SK-N-SH (cell line): ENCODE measurements at regions not wholly inside any gene's neighbourhood (a gene's known extent, or its start where the extent isn't known, plus 50 kb on each side); places are given as distances from the start of the nearest gene placed in this dataset.
"Not testable (repeated sequence)": the region's sequence is repeated elsewhere in the genome, so short reads cannot be mapped to it uniquely, and the experiment has no call there.

Source experiments
- CTCF ChIA-PET: fragments of 300-600, 350-600 bp; formaldehyde crosslinking; extraction: SDS; loops from one replicate; lab custom pipeline; 2021; lab: Yijun Ruan, JAX
- POLR2A ChIA-PET: fragments of 350-600 bp; sonication (Branson Sonifier 250); formaldehyde crosslinking; extraction: SDS; loops from one replicate; lab custom pipeline; 2020; ENCODE audit warnings: antibody characterized with exemption, inconsistent platforms; lab: Yijun Ruan, JAX
- DNase-seq: peaks from one replicate; pipeline ENCODE4 v3.0.0; 2012
- H2AFZ ChIP-seq: fragments of 200-600 bp; sonication (generic); 2 replicates; pipeline ENCODE4 v1.8.1; 2016; ENCODE audit warnings: antibody characterized with exemption, mild to moderate bottlenecking, low read depth
- H3F3A ChIP-seq: fragments of 200-600 bp; sonication (generic); replicated peaks from 2 replicates; pipeline ENCODE3; 2016; ENCODE audit warnings: antibody characterized with exemption, mild to moderate bottlenecking; ENCODE audit not compliant: insufficient read depth
- H3K27ac ChIP-seq, 2 experiments: fragments of 200-500 bp in 1 of 2; fragments of 200-600 bp in 1 of 2; sonication (Bioruptor generic) in 1 of 2; sonication (generic), shearing (Covaris generic) in 1 of 2; 2 replicates each; pipeline versions ENCODE4 v1.5.1 to v1.6.1; 2014 to 2016; ENCODE audit warnings: low read depth in 2 of 2, inconsistent platforms in 1 of 2, low read length in 1 of 2, mild to moderate bottlenecking in 1 of 2, mixed read lengths in 1 of 2
- H3K27me3 ChIP-seq: fragments of 200-600 bp; sonication (generic), shearing (Covaris generic); 2 replicates; pipeline ENCODE4 v1.6.1; 2016; ENCODE audit warnings: mixed run types; ENCODE audit not compliant: insufficient read depth
- H3K36me3 ChIP-seq, 2 experiments: fragments of 200-500 bp in 1 of 2; fragments of 200-600 bp in 1 of 2; sonication (Bioruptor generic) in 1 of 2; sonication (generic) in 1 of 2; replicated peaks in 1 of 2; 2 replicates each; pipeline versions ENCODE3 to v1.5.1; 2014 to 2016; ENCODE audit warnings: low read length in 1 of 2, mild to moderate bottlenecking in 1 of 2; ENCODE audit not compliant: insufficient read depth in 2 of 2, control insufficient read depth in 1 of 2
- H3K4me1 ChIP-seq, 2 experiments: fragments of 200-500 bp in 1 of 2; fragments of 200-600 bp in 1 of 2; sonication (Bioruptor generic) in 1 of 2; sonication (generic), shearing (Covaris generic) in 1 of 2; 2 replicates each; pipeline versions ENCODE4 v1.5.1 to v1.6.1; 2014 to 2016; ENCODE audit warnings: low read depth in 1 of 2, low read length in 1 of 2, mixed run types in 1 of 2; ENCODE audit not compliant: insufficient read depth in 2 of 2, control insufficient read depth in 1 of 2
- H3K4me2 ChIP-seq: fragments of 200-600 bp; sonication (generic), shearing (Covaris generic); 2 replicates; pipeline ENCODE4 v1.6.1; 2017; ENCODE audit warnings: mixed run types
- H3K4me3 ChIP-seq, 2 experiments: fragments of 200-500 bp in 1 of 2; fragments of 200-600 bp in 1 of 2; sonication (Bioruptor generic) in 1 of 2; sonication (generic), shearing (Covaris generic) in 1 of 2; 2 replicates each; pipeline versions ENCODE4 v1.5.1 to v1.8.1; 2014 to 2016; ENCODE audit warnings: low read depth in 2 of 2, inconsistent platforms in 1 of 2, low read length in 1 of 2, mild to moderate bottlenecking in 1 of 2, mixed read lengths in 1 of 2, moderate library complexity in 1 of 2
- H3K79me2 ChIP-seq: fragments of 200-600 bp; sonication (generic); 2 replicates; pipeline ENCODE4 v1.8.1; 2017; ENCODE audit warnings: mild to moderate bottlenecking; ENCODE audit not compliant: insufficient read depth
- H3K9ac ChIP-seq: fragments of 200-600 bp; sonication (generic); 2 replicates; pipeline ENCODE4 v1.6.1; 2017; ENCODE audit warnings: mixed run types
- H3K9me2 ChIP-seq: fragments of 200-600 bp; sonication (generic); 2 replicates; pipeline ENCODE4 v1.6.1; 2017; ENCODE audit warnings: mixed run types
- H3K9me3 ChIP-seq: fragments of 200-600 bp; sonication (generic); 2 replicates; pipeline ENCODE4 v1.6.1; 2017; ENCODE audit warnings: mixed run types, mild to moderate bottlenecking, moderate library complexity
- H4K20me1 ChIP-seq: fragments of 200-600 bp; sonication (generic); 2 replicates; pipeline ENCODE4 v1.6.1; 2017; ENCODE audit warnings: mild to moderate bottlenecking, mixed run types; ENCODE audit not compliant: insufficient read depth
- CTCF ChIP-seq: fragments of 200-600 bp; sonication (generic); IDR thresholded peaks from 2 replicates; pipeline ENCODE4 v1.6.1; 2017; ENCODE audit warnings: antibody characterized with exemption, mild to moderate bottlenecking, moderate library complexity
- EP300 ChIP-seq, 2 experiments: IDR thresholded peaks; 2 replicates each; pipeline versions ENCODE4 v1.4.0 to v1.6.1; 2012; ENCODE audit warnings: borderline replicate concordance in 1 of 2, low read depth in 1 of 2, low read length in 1 of 2
- EZH2phosphoT487 ChIP-seq: fragments of 200-600 bp; sonication (generic); IDR thresholded peaks from 2 replicates; pipeline ENCODE4 v1.6.1; 2017; ENCODE audit warnings: low read depth, mixed run types, mild to moderate bottlenecking, antibody characterized with exemption, moderate library complexity, borderline replicate concordance
- FOXJ3 ChIP-seq: sonication (generic); formaldehyde crosslinking; IDR thresholded peaks from 2 replicates; pipeline ENCODE4 v1.5.1; 2020; ENCODE audit warnings: mild to moderate bottlenecking, missing genetic modification reagents
- FOXM1 ChIP-seq: IDR thresholded peaks from 2 replicates; pipeline ENCODE4 v1.4.0; 2012; ENCODE audit warnings: low read depth, mild to moderate bottlenecking
- IRF3 ChIP-seq: fragments of 150-350 bp; IDR thresholded peaks from 2 replicates; pipeline ENCODE4 v1.6.1; 2016; ENCODE audit warnings: mild to moderate bottlenecking, low read depth, low read length
- JUND ChIP-seq: IDR thresholded peaks from 2 replicates; pipeline ENCODE4 v1.4.0; 2012
- MXI1 ChIP-seq: IDR thresholded peaks from 2 replicates; pipeline ENCODE4 v1.6.1; 2012; ENCODE audit warnings: mild to moderate bottlenecking, low read depth, low read length, improper control_type of control experiment
- NFIC ChIP-seq: IDR thresholded peaks from 2 replicates; pipeline ENCODE4 v1.4.0; 2012; ENCODE audit warnings: borderline replicate concordance
- RAD21 ChIP-seq: IDR thresholded peaks from 2 replicates; pipeline ENCODE4 v1.6.1; 2012; ENCODE audit warnings: mild to moderate bottlenecking, low read length
- RFX5 ChIP-seq: IDR thresholded peaks from 2 replicates; pipeline ENCODE4 v1.6.1; 2012; ENCODE audit warnings: mild to moderate bottlenecking, improper control_type of control experiment, low read length
- RXRA ChIP-seq: IDR thresholded peaks from 2 replicates; pipeline ENCODE4 v1.4.0; 2012; ENCODE audit warnings: low read depth, mild to moderate bottlenecking, borderline replicate concordance
- SIN3A ChIP-seq: IDR thresholded peaks from 2 replicates; pipeline ENCODE4 v1.6.1; 2012; ENCODE audit warnings: low read depth, mild to moderate bottlenecking, low read length, moderate library complexity, borderline replicate concordance
- SMC3 ChIP-seq: IDR thresholded peaks from 2 replicates; pipeline ENCODE4 v1.6.1; 2012; ENCODE audit warnings: low read depth, low read length, improper control_type of control experiment
- TAF1 ChIP-seq: IDR thresholded peaks from 2 replicates; pipeline ENCODE4 v1.6.1; 2012; ENCODE audit warnings: low read depth, mild to moderate bottlenecking, low read length, moderate library complexity, borderline replicate concordance
- USF1 ChIP-seq: IDR thresholded peaks from 2 replicates; pipeline ENCODE4 v1.4.0; 2012; ENCODE audit warnings: low read depth, borderline replicate concordance
- WGBS: methylation state at CpG from one replicate; pipeline ENCODE4 v1.1.6; 2017; ENCODE audit warnings: low lambda C conversion rate; 5-methylcytosine and 5-hydroxymethylcytosine counted together
- TF ChIP-seq, protein P1 (sequence below): fragments of 150-350 bp; IDR thresholded peaks from 2 replicates; pipeline ENCODE4 v1.6.1; 2017; ENCODE audit warnings: antibody characterized with exemption, low read length, low read depth, borderline replicate concordance

DNA sequence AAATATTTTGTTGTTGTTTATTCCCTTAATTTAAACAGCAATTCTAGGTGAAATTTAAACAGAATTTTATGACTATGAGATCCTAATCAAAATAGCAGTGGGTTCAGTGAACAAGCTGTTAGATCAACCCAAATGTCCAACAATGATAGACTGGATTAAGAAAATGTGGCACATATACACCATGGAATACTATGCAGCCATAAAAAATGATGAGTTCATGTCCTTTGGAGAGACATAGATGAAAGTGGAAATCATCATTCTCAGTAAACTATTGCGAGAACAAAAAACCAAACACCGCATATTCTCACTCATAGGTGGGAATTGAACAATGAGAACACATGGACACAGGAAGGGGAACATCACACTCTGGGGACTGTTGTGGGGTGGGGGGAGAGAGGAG is 407.3 kb upstream of the ADAMTSL1 start:
- POLR2A ChIA-PET, H3K27me3 ChIP-seq, H3K9ac ChIP-seq, H3K4me2 ChIP-seq, H3K4me3 ChIP-seq, H3K4me1 ChIP-seq, H3K9me3 ChIP-seq, H3K9me2 ChIP-seq, DNase-seq, H3K36me3 ChIP-seq, H4K20me1 ChIP-seq, H3F3A ChIP-seq, H2AFZ ChIP-seq, H3K79me2 ChIP-seq, H3K27ac ChIP-seq: not testable (repeated sequence)
- 6% methylated on average over 2 of the region's 2 CpGs for WGBS
- CTCF ChIA-PET: interaction anchor here (1.7 kb wide), 1 partner anchor 32 kb away, joined by 3 read pairs; no protein-coding TSS in a partner anchor

DNA sequence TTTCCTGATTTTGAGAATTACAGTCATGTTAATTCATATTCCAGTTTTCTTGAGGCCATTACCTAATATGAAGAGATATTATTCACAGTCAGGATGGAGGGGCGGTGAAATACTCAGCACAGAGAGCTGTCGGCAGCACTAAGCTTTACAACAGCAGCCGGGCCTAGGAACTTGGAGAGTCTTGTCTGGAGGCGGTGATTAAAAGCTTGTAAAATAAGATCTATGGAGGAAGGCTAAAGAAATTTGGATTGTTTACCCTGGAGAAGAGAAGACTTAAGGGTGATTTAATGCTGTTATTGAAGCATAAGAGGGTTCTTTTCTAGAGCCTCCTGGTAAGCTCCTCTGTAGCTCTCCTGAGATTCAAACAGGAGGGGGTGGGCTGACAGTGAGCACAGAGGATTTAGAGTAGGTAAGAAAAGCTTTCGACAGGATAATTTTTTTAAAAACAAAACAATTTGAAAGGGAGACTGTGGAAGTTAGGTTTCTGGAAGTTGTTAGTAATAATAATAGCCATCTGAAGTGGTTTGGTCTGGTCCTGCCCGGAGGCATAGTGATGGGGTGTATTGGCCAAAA is 406.3 kb upstream of the ADAMTSL1 start:
- Histone ChIP-seq H3K27ac (no peak overlapping the region), H3K4me1 (no peaks in the 10 kb centered on the region), H4K20me1 (no peaks in the 10 kb centered on the region), H3K9ac (no peak overlapping the region), H3K79me2 (no peaks in the 10 kb centered on the region), H3K9me2 (no peaks in the 10 kb centered on the region), H3F3A (no peaks in the 10 kb centered on the region), H3K9me3 (no peaks in the 10 kb centered on the region), H3K4me2 (no peak overlapping the region), H3K27me3 (no peaks in the 10 kb centered on the region; the same call in 1 of the 2 replicates), H3K4me3 (no peak overlapping the region), H3K36me3 (no peaks in the 10 kb centered on the region), H2AFZ (no peak overlapping the region)
- TF ChIP-seq MXI1 (no peak), EZH2phosphoT487 (no peak), TAF1 (no peak), IRF3 (no peak), FOXM1 (no peak)
- 36% methylated on average over 6 of the region's 6 CpGs for WGBS
- DNase-seq: no peak
- CTCF ChIA-PET: no interaction called here
- POLR2A ChIA-PET: no interaction called here

DNA sequence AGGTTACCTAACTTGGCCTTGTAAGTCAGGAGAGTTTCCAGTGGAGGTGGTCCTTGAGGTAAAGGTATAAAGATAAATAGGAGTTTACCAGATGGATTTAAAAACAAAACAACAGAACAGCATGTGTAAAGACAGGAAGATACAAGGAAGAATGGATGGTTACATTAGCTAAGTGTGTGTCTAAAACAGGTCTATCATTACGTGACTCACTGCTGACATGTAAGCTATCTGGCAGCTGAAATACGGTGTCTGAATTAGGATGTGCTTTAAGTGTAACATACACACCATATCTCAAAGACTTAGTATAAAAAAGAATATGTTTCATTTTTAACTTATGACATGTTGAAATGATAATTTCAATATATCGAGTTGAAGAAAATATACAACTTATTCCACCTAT is 405.1 kb upstream of the ADAMTSL1 start:
- Histone ChIP-seq H3F3A (peaks cover 4% of the 10 kb centered on the region), H3K27ac (no peak overlapping the region), H3K4me1 (no peaks in the 10 kb centered on the region), H3K9ac (no peak overlapping the region), H3K9me3 (no peaks in the 10 kb centered on the region), H3K9me2 (no peaks in the 10 kb centered on the region), H3K4me2 (no peak overlapping the region), H4K20me1 (no peaks in the 10 kb centered on the region), H2AFZ (no peak overlapping the region), H3K79me2 (no peaks in the 10 kb centered on the region), H3K4me3 (no peak overlapping the region), H3K27me3 (no peaks in the 10 kb centered on the region; the same call in 1 of the 2 replicates), H3K36me3 (no peaks in the 10 kb centered on the region)
- DNase-seq: no peak
- ChIA-PET CTCF (no interaction called here), POLR2A (no interaction called here)
- 2% methylated on average over 3 of the region's 3 CpGs for WGBS
- TF ChIP-seq MXI1 (no peak), NFIC (no peak), EP300 (IDR thresholded peaks at IDR 0.05; ENCODE audit: borderline replicate concordance in 1 of 2, low read depth in 1 of 2, low read length in 1 of 2) (no peak), FOXM1 (no peak), SMC3 (no peak), RXRA (no peak), JUND (no peak), FOXJ3 (no peak), SIN3A (no peak), USF1 (no peak), RAD21 (no peak), CTCF (no peak), RFX5 (no peak)
- TF ChIP-seq, protein P1, sequence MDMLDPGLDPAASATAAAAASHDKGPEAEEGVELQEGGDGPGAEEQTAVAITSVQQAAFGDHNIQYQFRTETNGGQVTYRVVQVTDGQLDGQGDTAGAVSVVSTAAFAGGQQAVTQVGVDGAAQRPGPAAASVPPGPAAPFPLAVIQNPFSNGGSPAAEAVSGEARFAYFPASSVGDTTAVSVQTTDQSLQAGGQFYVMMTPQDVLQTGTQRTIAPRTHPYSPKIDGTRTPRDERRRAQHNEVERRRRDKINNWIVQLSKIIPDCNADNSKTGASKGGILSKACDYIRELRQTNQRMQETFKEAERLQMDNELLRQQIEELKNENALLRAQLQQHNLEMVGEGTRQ: no peak
